CD4-positive, alpha-beta T cell (primary cell): ENCODE measurements at regions not wholly inside any gene's neighbourhood (a gene's known extent, or its start where the extent isn't known, plus 50 kb on each side); places are given as distances from the start of the nearest gene placed in this dataset.
"Not testable (repeated sequence)": the region's sequence is repeated elsewhere in the genome, so short reads cannot be mapped to it uniquely, and the experiment has no call there.

ENCODE experiments used
- ATAC-seq: fragments of 200-7000 bp; cut with Tn5 transposase; one replicate; pipeline ENCODE4 v1.10.0; 2022; ENCODE audit warnings: mild to moderate bottlenecking; ENCODE audit not compliant: poor library complexity
- CTCF ChIA-PET: fragments of 350-600 bp; sonication (Branson Sonifier 250); formaldehyde crosslinking; loops from one replicate; lab custom pipeline; 2021; ENCODE audit warnings: antibody characterized with exemption, inconsistent platforms; lab: Charles Lee
- POLR2A ChIA-PET: fragments of 350-600 bp; sonication (Branson Sonifier 250); formaldehyde crosslinking; loops from one replicate; lab custom pipeline; 2021; ENCODE audit warnings: antibody characterized with exemption, inconsistent platforms; lab: Charles Lee
- DNase-seq, 14 experiments: peaks; one replicate each; pipeline ENCODE4 v3.0.0-alpha.2; 2013 to 2020; ENCODE audit warnings: mixed read lengths in 2 of 14
- H3K27ac ChIP-seq, 2 donors: one replicate each; pipeline versions ENCODE4 v1.5.1 to v1.7.0; 2013; ENCODE audit warnings: low read length in 2 of 2, low read depth in 1 of 2, mild to moderate bottlenecking in 1 of 2
- H3K27me3 ChIP-seq, 2 experiments: 1 replicate in 1 of 2; 2 replicates in 1 of 2; pipeline versions ENCODE4 v1.6.1 to v1.7.0; 2013; ENCODE audit warnings: low read length in 2 of 2, control low read depth in 1 of 2, mild to moderate bottlenecking in 1 of 2, moderate library complexity in 1 of 2; ENCODE audit not compliant: insufficient read depth in 2 of 2, control insufficient read depth in 1 of 2
- H3K36me3 ChIP-seq: one replicate; pipeline ENCODE4 v1.6.1; 2013; ENCODE audit warnings: low read length, control low read depth; ENCODE audit not compliant: insufficient read depth
- H3K4me1 ChIP-seq: one replicate; pipeline ENCODE4 v1.6.1; 2013; ENCODE audit warnings: low read length, control low read depth; ENCODE audit not compliant: insufficient read depth
- H3K4me3 ChIP-seq: one replicate; pipeline ENCODE4 v1.5.1; 2013; ENCODE audit warnings: mild to moderate bottlenecking, low read length, moderate library complexity
- H3K9me3 ChIP-seq, 2 experiments: 1 replicate in 1 of 2; 2 replicates in 1 of 2; pipeline versions ENCODE4 v1.6.1 to v1.7.0; 2013; ENCODE audit warnings: low read length in 2 of 2, mild to moderate bottlenecking in 2 of 2, control low read depth in 1 of 2, moderate library complexity in 1 of 2; ENCODE audit not compliant: control insufficient read depth in 1 of 2, insufficient read depth in 1 of 2
- H3K27ac Mint-ChIP-seq: one replicate; pipeline ENCODE4 v1.8.0; 2020; ENCODE audit warnings: mixed read lengths
- H3K27me3 Mint-ChIP-seq: one replicate; pipeline ENCODE4 v1.8.0; 2021; ENCODE audit warnings: mixed read lengths
- H3K36me3 Mint-ChIP-seq: one replicate; pipeline ENCODE4 v1.8.0; 2021; ENCODE audit warnings: low read depth, mixed read lengths
- H3K4me1 Mint-ChIP-seq: one replicate; pipeline ENCODE4 v1.8.0; 2021; ENCODE audit warnings: low read depth, mixed read lengths
- H3K4me3 Mint-ChIP-seq: one replicate; pipeline ENCODE4 v1.8.0; 2020; ENCODE audit warnings: mild to moderate bottlenecking, mixed read lengths
- H3K9me3 Mint-ChIP-seq: one replicate; pipeline ENCODE4 v1.8.0; 2020; ENCODE audit warnings: mixed read lengths
- CTCF ChIP-seq: fragments of 200-600 bp; IDR thresholded peaks from one replicate; pipeline ENCODE4 v1.8.0; 2022; ENCODE audit warnings: antibody characterized with exemption, mild to moderate bottlenecking
- intact Hi-C, 2 experiments: fragments of 100-400 bp; cut with DNase I in 1 of 2; cut with micrococcal nuclease in 1 of 2; formaldehyde crosslinking; loops; one replicate each; pipeline versions ENCODE4 v1.15.1 to v1.9.0; 2023 to 2025; cut with DNase I, micrococcal nuclease

- no peak overlapping the region for H3K4me3 ChIP-seq
- H3K36me3 ChIP-seq, result no peaks in the 10 kb centered on the region
- ChIA-PET POLR2A (no interaction called here), CTCF (no interaction called here)
- H3K27me3 Mint-ChIP-seq, result no peaks in the 10 kb centered on the region
- no peak overlapping the region for H3K27ac ChIP-seq
- ATAC-seq (no peak), DNase-seq (no peak)
- no peaks in the 10 kb centered on the region for H3K36me3 Mint-ChIP-seq
- H3K27ac Mint-ChIP-seq, result no peak overlapping the region
- TF ChIP-seq CTCF, result no peak
- no peaks in the 10 kb centered on the region for H3K27me3 ChIP-seq
- no peaks in the 10 kb centered on the region for H3K4me1 ChIP-seq
- peaks cover 3% of the 10 kb centered on the region for H3K9me3 Mint-ChIP-seq
- H3K9me3 ChIP-seq, result no peaks in the 10 kb centered on the region
- H3K4me3 Mint-ChIP-seq, result no peak overlapping the region
- intact Hi-C loops, result no loop called here
- H3K4me1 Mint-ChIP-seq, result no peaks in the 10 kb centered on the region
These were observed 286.7 kb downstream of the CPXCR1 start for GRCh38 chrX:89033723-89034122.

- H3K27ac ChIP-seq, result no peak overlapping the region
- H3K9me3 ChIP-seq, result no peaks in the 10 kb centered on the region
- no peaks in the 10 kb centered on the region for H3K36me3 Mint-ChIP-seq
- H3K4me1 ChIP-seq, result no peaks in the 10 kb centered on the region
- ChIA-PET CTCF (no interaction called here), POLR2A (no interaction called here)
- no peaks in the 10 kb centered on the region for H3K27me3 ChIP-seq
- H3K9me3 Mint-ChIP-seq, result no peaks in the 10 kb centered on the region
- no peaks in the 10 kb centered on the region for H3K36me3 ChIP-seq
- intact Hi-C loops, result no loop called here
- no peak overlapping the region for H3K4me3 ChIP-seq
- TF ChIP-seq CTCF, result no peak
- no peak overlapping the region for H3K27ac Mint-ChIP-seq
- H3K4me3 Mint-ChIP-seq, result no peak overlapping the region
- no peaks in the 10 kb centered on the region for H3K27me3 Mint-ChIP-seq
- DNase-seq (no peak), ATAC-seq (no peak)
- H3K4me1 Mint-ChIP-seq, result no peaks in the 10 kb centered on the region
These were observed 287.7 kb downstream of the CPXCR1 start for GRCh38 chrX:89034679-89035078.

GRCh38 chrX:89053223-89053622 lies 306.2 kb downstream of the CPXCR1 start:
- Histone ChIP-seq H3K4me1 (no peaks in the 10 kb centered on the region), H3K9me3 (no peaks in the 10 kb centered on the region), H3K27me3 (no peaks in the 10 kb centered on the region), H3K36me3 (no peaks in the 10 kb centered on the region), H3K4me3 (no peak overlapping the region), H3K27ac (no peak overlapping the region)
- Mint-ChIP-seq H3K36me3 (no peaks in the 10 kb centered on the region), H3K27me3 (no peaks in the 10 kb centered on the region), H3K9me3 (no peaks in the 10 kb centered on the region), H3K4me1 (no peaks in the 10 kb centered on the region), H3K27ac (no peak overlapping the region), H3K4me3 (no peak overlapping the region)
- ChIA-PET POLR2A (no interaction called here), CTCF (no interaction called here)
- DNase-seq (no peak), ATAC-seq (no peak)
- intact Hi-C loops, result no loop called here
- TF ChIP-seq CTCF, result no peak

- CTCF ChIA-PET, result interaction anchor here (1.0 kb wide), 1 partner anchor 10 kb away, joined by 3 read pairs; no protein-coding TSS in a partner anchor
- intact Hi-C loops, H3K9me3 ChIP-seq, POLR2A ChIA-PET, DNase-seq, H3K4me3 Mint-ChIP-seq, H3K4me1 ChIP-seq, H3K27me3 Mint-ChIP-seq, H3K4me3 ChIP-seq, H3K4me1 Mint-ChIP-seq, H3K27ac ChIP-seq, ATAC-seq, H3K36me3 ChIP-seq, H3K27me3 ChIP-seq, H3K36me3 Mint-ChIP-seq, H3K9me3 Mint-ChIP-seq, H3K27ac Mint-ChIP-seq: not testable (repeated sequence)
These were observed 352.6 kb downstream of the CPXCR1 start for GRCh38 chrX:89099587-89099986.
